Naive thymus-derived CD4-positive, alpha-beta T cell (primary cell): ENCODE measurements at regions not wholly inside any gene's neighbourhood (a gene's known extent, or its start where the extent isn't known, plus 50 kb on each side); places are given as distances from the start of the nearest gene placed in this dataset.
"Not testable (repeated sequence)": the region's sequence is repeated elsewhere in the genome, so short reads cannot be mapped to it uniquely, and the experiment has no call there.

Experiments
- ATAC-seq: fragments of 150-1000 bp; cut with Tn5 transposase; 2 replicates; pipeline ENCODE4 v1.10.0; 2021; ENCODE audit warnings: mild to moderate bottlenecking, moderate library complexity
- CTCF ChIA-PET: fragments of 350-600 bp; sonication (Branson Sonifier 250); formaldehyde crosslinking; loops from one replicate; lab custom pipeline; 2021; ENCODE audit warnings: antibody characterized with exemption; lab: Charles Lee
- POLR2A ChIA-PET: fragments of 350-600 bp; sonication (Branson Sonifier 250); formaldehyde crosslinking; loops from one replicate; lab custom pipeline; 2021; ENCODE audit warnings: antibody characterized with exemption, inconsistent platforms; lab: Charles Lee
- DNase-seq, 9 donors: peaks; one replicate each; pipeline versions ENCODE4 v3.0.0 to v3.0.0-alpha.2; 2020 to 2022; ENCODE audit warnings: mixed read lengths in 1 of 9
- H3K27ac ChIP-seq: one replicate; pipeline ENCODE4 v1.7.0; 2013; ENCODE audit warnings: mild to moderate bottlenecking, low read depth, low read length, moderate library complexity
- H3K27me3 ChIP-seq, 2 donors: one replicate each; pipeline ENCODE4 v1.7.0; 2013; ENCODE audit warnings: low read length in 2 of 2, mild to moderate bottlenecking in 2 of 2, moderate library complexity in 2 of 2; ENCODE audit not compliant: control insufficient read depth in 2 of 2, insufficient read depth in 2 of 2
- H3K36me3 ChIP-seq, 3 experiments: 1 replicate in 2 of 3; 2 replicates in 1 of 3; pipeline ENCODE4 v1.7.0; 2013; ENCODE audit warnings: low read length in 3 of 3, mild to moderate bottlenecking in 3 of 3, moderate library complexity in 1 of 3; ENCODE audit not compliant: insufficient read depth in 3 of 3, control insufficient read depth in 2 of 3
- H3K4me1 ChIP-seq, 2 donors: one replicate each; pipeline ENCODE4 v1.7.0; 2013; ENCODE audit warnings: low read length in 2 of 2, mild to moderate bottlenecking in 2 of 2, moderate library complexity in 1 of 2; ENCODE audit not compliant: control insufficient read depth in 2 of 2, insufficient read depth in 2 of 2
- H3K4me3 ChIP-seq: 2 replicates; pipeline ENCODE4 v1.7.0; 2013; ENCODE audit warnings: mild to moderate bottlenecking, low read length
- H3K9me3 ChIP-seq, 3 experiments: 1 replicate in 2 of 3; 2 replicates in 1 of 3; pipeline ENCODE4 v1.7.0; 2013; ENCODE audit warnings: low read length in 3 of 3; ENCODE audit not compliant: control insufficient read depth in 2 of 3
- H3K27ac Mint-ChIP-seq, 9 donors: one replicate each; pipeline ENCODE4 v1.8.0; 2020 to 2022; ENCODE audit warnings: mixed read lengths in 9 of 9, mild to moderate bottlenecking in 8 of 9, moderate library complexity in 5 of 9, inconsistent platforms in 2 of 9
- H3K27me3 Mint-ChIP-seq, 5 donors: one replicate each; pipeline ENCODE4 v1.8.0; 2021 to 2022; ENCODE audit warnings: mixed read lengths in 5 of 5, mild to moderate bottlenecking in 1 of 5
- H3K36me3 Mint-ChIP-seq, 5 donors: one replicate each; pipeline ENCODE4 v1.8.0; 2020 to 2022; ENCODE audit warnings: mixed read lengths in 5 of 5, mild to moderate bottlenecking in 3 of 5, inconsistent platforms in 1 of 5
- H3K4me1 Mint-ChIP-seq, 7 donors: one replicate each; pipeline ENCODE4 v1.8.0; 2020 to 2022; ENCODE audit warnings: mixed read lengths in 7 of 7, mild to moderate bottlenecking in 3 of 7, inconsistent platforms in 1 of 7
- H3K4me3 Mint-ChIP-seq, 10 donors: one replicate each; pipeline ENCODE4 v1.8.0; 2020 to 2022; ENCODE audit warnings: mild to moderate bottlenecking in 10 of 10, mixed read lengths in 10 of 10, moderate library complexity in 6 of 10, inconsistent platforms in 2 of 10
- H3K9me3 Mint-ChIP-seq, 11 donors: one replicate each; pipeline ENCODE4 v1.8.0; 2020 to 2022; ENCODE audit warnings: mixed read lengths in 11 of 11, mild to moderate bottlenecking in 4 of 11, inconsistent platforms in 1 of 11, moderate library complexity in 1 of 11
- intact Hi-C, 2 donors: fragments of 100-400 bp; cut with micrococcal nuclease; formaldehyde crosslinking; loops; one replicate each; pipeline ENCODE4 v1.15.1; 2023

- H3K4me1 ChIP-seq, result no peaks in the 10 kb centered on the region
- Mint-ChIP-seq H3K27me3 (no peaks in the 10 kb centered on the region), H3K4me3 (no peak overlapping the region), H3K36me3 (no peaks in the 10 kb centered on the region), H3K4me1 (no peaks in the 10 kb centered on the region), H3K9me3 (peaks cover 2 to 33% (median 14%) of the 10 kb centered on the region in 11 donors), H3K27ac (no peak overlapping the region)
- POLR2A ChIA-PET, result no interaction called here
- CTCF ChIA-PET, result no interaction called here
- no peak for DNase-seq
- intact Hi-C loops, result no loop called here
- no peak for ATAC-seq
- peaks cover 0 to 3% (median 0%) of the 10 kb centered on the region in 3 experiments for H3K9me3 ChIP-seq
- H3K36me3 ChIP-seq, result no peaks in the 10 kb centered on the region
- H3K27me3 ChIP-seq, result no peaks in the 10 kb centered on the region
- no peak overlapping the region for H3K27ac ChIP-seq
- no peak overlapping the region for H3K4me3 ChIP-seq
Observed at GRCh38 chr16:63426275-63426870, 1390.1 kb upstream of the CDH8 start.

GRCh38 chr16:63422715-63423114, 1386.5 kb upstream of the CDH8 start:
- DNase-seq (no peak), ATAC-seq (no peak)
- Histone ChIP-seq H3K27ac (no peak overlapping the region), H3K36me3 (no peaks in the 10 kb centered on the region), H3K4me3 (no peak overlapping the region), H3K27me3 (no peaks in the 10 kb centered on the region), H3K4me1 (no peaks in the 10 kb centered on the region), H3K9me3 (peaks cover 0 to 11% (median 0%) of the 10 kb centered on the region in 3 experiments)
- no peaks in the 10 kb centered on the region for H3K4me1 Mint-ChIP-seq
- ChIA-PET POLR2A (no interaction called here), CTCF (no interaction called here)
- no peaks in the 10 kb centered on the region for H3K36me3 Mint-ChIP-seq
- H3K27ac Mint-ChIP-seq, result no peak overlapping the region
- H3K27me3 Mint-ChIP-seq, result no peaks in the 10 kb centered on the region
- intact Hi-C loops, result no loop called here
- peaks cover 4 to 31% (median 9%) of the 10 kb centered on the region in 11 donors for H3K9me3 Mint-ChIP-seq
- no peak overlapping the region for H3K4me3 Mint-ChIP-seq

DNA sequence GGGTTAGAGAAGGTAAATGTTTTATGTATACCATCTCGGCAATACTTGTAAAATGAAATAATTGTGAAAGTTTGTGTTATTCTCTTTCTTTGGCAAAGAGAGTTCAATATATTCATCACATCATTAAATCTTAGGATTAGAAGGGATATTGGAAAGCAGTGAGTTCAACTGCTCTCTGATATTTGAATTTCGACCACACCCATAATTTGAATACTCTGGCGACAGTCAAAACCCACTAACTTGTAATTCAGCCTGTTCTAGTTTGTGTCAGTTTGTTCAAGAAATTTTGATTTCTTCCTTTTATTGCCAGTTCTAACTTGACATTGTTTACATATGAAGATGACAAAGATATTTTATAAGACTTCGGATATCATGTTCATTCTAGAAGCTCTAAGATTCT, 1380.5 kb upstream of the CDH8 start:
- no peaks in the 10 kb centered on the region for H3K36me3 ChIP-seq
- no peaks in the 10 kb centered on the region for H3K4me1 ChIP-seq
- CTCF ChIA-PET, result no interaction called here
- no peak for ATAC-seq
- no peak overlapping the region for H3K27ac ChIP-seq
- no peaks in the 10 kb centered on the region for H3K36me3 Mint-ChIP-seq
- no peak for DNase-seq
- intact Hi-C loops, result no loop called here
- POLR2A ChIA-PET, result no interaction called here
- H3K9me3 Mint-ChIP-seq, result peaks cover 0 to 30% (median 7%) of the 10 kb centered on the region in 11 donors
- H3K9me3 ChIP-seq, result peaks cover 0 to 13% (median 0%) of the 10 kb centered on the region in 3 experiments
- no peak overlapping the region for H3K27ac Mint-ChIP-seq
- no peak overlapping the region for H3K4me3 ChIP-seq
- H3K4me3 Mint-ChIP-seq, result no peak overlapping the region
- H3K27me3 ChIP-seq, result no peaks in the 10 kb centered on the region
- H3K27me3 Mint-ChIP-seq, result no peaks in the 10 kb centered on the region
- H3K4me1 Mint-ChIP-seq, result no peaks in the 10 kb centered on the region

GRCh38 chr16:63415014-63415413, 1378.8 kb upstream of the CDH8 start:
- intact Hi-C loops, result no loop called here
- ATAC-seq (no peak), DNase-seq (no peak)
- Mint-ChIP-seq H3K4me1 (no peaks in the 10 kb centered on the region), H3K4me3 (no peak overlapping the region), H3K27ac (no peak overlapping the region), H3K36me3 (no peaks in the 10 kb centered on the region), H3K27me3 (no peaks in the 10 kb centered on the region), H3K9me3 (peaks cover 0 to 33% (median 7%) of the 10 kb centered on the region in 11 donors)
- Histone ChIP-seq H3K4me1 (no peaks in the 10 kb centered on the region), H3K36me3 (no peaks in the 10 kb centered on the region), H3K27me3 (no peaks in the 10 kb centered on the region), H3K4me3 (no peak overlapping the region), H3K9me3 (peaks cover 0 to 13% (median 0%) of the 10 kb centered on the region in 3 experiments), H3K27ac (no peak overlapping the region)
- ChIA-PET POLR2A (no interaction called here), CTCF (no interaction called here)

- Mint-ChIP-seq H3K4me1 (no peaks in the 10 kb centered on the region), H3K9me3 (peaks cover 0 to 21% (median 5%) of the 10 kb centered on the region in 11 donors), H3K27me3 (no peaks in the 10 kb centered on the region), H3K4me3 (no peak overlapping the region), H3K36me3 (no peaks in the 10 kb centered on the region), H3K27ac (no peak overlapping the region)
- ATAC-seq, result no peak
- Histone ChIP-seq H3K27me3 (no peaks in the 10 kb centered on the region), H3K9me3 (peaks cover 0 to 5% (median 0%) of the 10 kb centered on the region in 3 experiments), H3K4me1 (no peaks in the 10 kb centered on the region), H3K4me3 (no peak overlapping the region), H3K27ac (no peak overlapping the region), H3K36me3 (no peaks in the 10 kb centered on the region)
- POLR2A ChIA-PET, result no interaction called here
- intact Hi-C loops, result no loop called here
- no peak for DNase-seq
- CTCF ChIA-PET, result no interaction called here
Observed at GRCh38 chr16:63410594-63410993, 1374.4 kb upstream of the CDH8 start.

DNA sequence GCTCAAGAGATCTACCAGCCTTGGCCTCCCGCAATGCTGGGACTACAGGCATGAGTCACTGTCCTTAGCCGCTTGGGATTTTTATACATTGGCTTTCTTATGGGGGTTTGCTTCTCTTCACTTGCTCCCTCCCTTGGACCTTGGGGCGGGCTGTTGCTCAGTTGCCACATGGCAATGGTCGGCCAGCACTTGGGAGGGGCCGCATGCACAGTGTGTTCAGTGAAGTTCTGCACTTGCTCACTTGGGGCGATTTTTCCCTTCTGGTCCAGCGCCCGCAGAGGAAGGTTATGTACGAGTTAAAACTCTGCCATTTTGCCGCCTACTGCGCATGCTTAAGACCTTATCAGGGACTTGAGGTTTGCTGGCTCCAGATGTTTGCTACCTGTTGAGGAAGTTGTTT, 1367.6 kb upstream of the CDH8 start:
- peaks cover 0 to 4% (median 0%) of the 10 kb centered on the region in 3 experiments for H3K9me3 ChIP-seq
- DNase-seq (no peak), ATAC-seq (no peak)
- Mint-ChIP-seq H3K4me3 (no peak overlapping the region), H3K36me3 (peaks cover 0 to 7% (median 0%) of the 10 kb centered on the region in 5 donors), H3K27me3 (no peaks in the 10 kb centered on the region), H3K4me1 (no peaks in the 10 kb centered on the region), H3K9me3 (peaks cover 0 to 39% (median 8%) of the 10 kb centered on the region in 11 donors), H3K27ac (no peak overlapping the region)
- ChIA-PET POLR2A (no interaction called here), CTCF (no interaction called here)
- no peak overlapping the region for H3K4me3 ChIP-seq
- H3K27ac ChIP-seq, result no peak overlapping the region
- no peaks in the 10 kb centered on the region for H3K36me3 ChIP-seq
- H3K4me1 ChIP-seq, result no peaks in the 10 kb centered on the region
- intact Hi-C loops, result no loop called here
- H3K27me3 ChIP-seq, result no peaks in the 10 kb centered on the region

GRCh38 chr16:63388277-63388676, 1352.0 kb upstream of the CDH8 start:
- CTCF ChIA-PET, POLR2A ChIA-PET, H3K9me3 Mint-ChIP-seq, ATAC-seq, H3K36me3 Mint-ChIP-seq, H3K27me3 ChIP-seq, H3K27ac ChIP-seq, intact Hi-C loops, H3K4me3 Mint-ChIP-seq, DNase-seq, H3K4me1 Mint-ChIP-seq, H3K4me1 ChIP-seq, H3K27me3 Mint-ChIP-seq, H3K27ac Mint-ChIP-seq, H3K4me3 ChIP-seq, H3K9me3 ChIP-seq, H3K36me3 ChIP-seq: not testable (repeated sequence)
